GM06990 (cell line): ENCODE measurements at regions not wholly inside any gene's neighbourhood (a gene's known extent, or its start where the extent isn't known, plus 50 kb on each side); places are given as distances from the start of the nearest gene placed in this dataset.

Experiments
- DNase-seq: peaks from one replicate; pipeline ENCODE4 v3.0.0-alpha.2; 2011; ENCODE audit not compliant: insufficient read length; ENCODE audit errors: extremely low read depth
- H3K27me3 ChIP-seq: replicated peaks from 2 replicates; pipeline ENCODE4 v1.6.0; 2011; ENCODE audit warnings: low read length; ENCODE audit not compliant: control insufficient read depth, insufficient read depth
- H3K36me3 ChIP-seq: 2 replicates; pipeline ENCODE4 v1.5.1; 2011; ENCODE audit warnings: low read length; ENCODE audit not compliant: control insufficient read depth, insufficient read depth
- H3K4me3 ChIP-seq: replicated peaks from 2 replicates; pipeline ENCODE4 v1.5.1; 2011; ENCODE audit warnings: low read depth, mild to moderate bottlenecking, control low read depth, low read length
- TF ChIP-seq, protein P1 (sequence below): IDR thresholded peaks from 2 replicates; pipeline ENCODE4 v1.5.1; 2011; ENCODE audit warnings: low read length, control low read depth, mild to moderate bottlenecking, inconsistent platforms; ENCODE audit not compliant: insufficient read depth, poor library complexity, severe bottlenecking

- TF ChIP-seq, protein P1, sequence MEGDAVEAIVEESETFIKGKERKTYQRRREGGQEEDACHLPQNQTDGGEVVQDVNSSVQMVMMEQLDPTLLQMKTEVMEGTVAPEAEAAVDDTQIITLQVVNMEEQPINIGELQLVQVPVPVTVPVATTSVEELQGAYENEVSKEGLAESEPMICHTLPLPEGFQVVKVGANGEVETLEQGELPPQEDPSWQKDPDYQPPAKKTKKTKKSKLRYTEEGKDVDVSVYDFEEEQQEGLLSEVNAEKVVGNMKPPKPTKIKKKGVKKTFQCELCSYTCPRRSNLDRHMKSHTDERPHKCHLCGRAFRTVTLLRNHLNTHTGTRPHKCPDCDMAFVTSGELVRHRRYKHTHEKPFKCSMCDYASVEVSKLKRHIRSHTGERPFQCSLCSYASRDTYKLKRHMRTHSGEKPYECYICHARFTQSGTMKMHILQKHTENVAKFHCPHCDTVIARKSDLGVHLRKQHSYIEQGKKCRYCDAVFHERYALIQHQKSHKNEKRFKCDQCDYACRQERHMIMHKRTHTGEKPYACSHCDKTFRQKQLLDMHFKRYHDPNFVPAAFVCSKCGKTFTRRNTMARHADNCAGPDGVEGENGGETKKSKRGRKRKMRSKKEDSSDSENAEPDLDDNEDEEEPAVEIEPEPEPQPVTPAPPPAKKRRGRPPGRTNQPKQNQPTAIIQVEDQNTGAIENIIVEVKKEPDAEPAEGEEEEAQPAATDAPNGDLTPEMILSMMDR: no peak
Measured at GRCh38 chr17:33484559-33484958, 191.5 kb upstream of the ASIC2 start.

GRCh38 chr17:33486135-33486885, 193.2 kb upstream of the ASIC2 start:
- Histone ChIP-seq H3K36me3 (no peaks in the 10 kb centered on the region), H3K27me3 (no peaks in the 10 kb centered on the region; the same call in 1 of the 2 replicates), H3K4me3 (no peak overlapping the region)
- TF ChIP-seq, protein P1: no peak
- DNase-seq: no peak

More at GRCh38 chr17:33484559-33484958, 191.5 kb upstream of the ASIC2 start:
- no peak for DNase-seq
- Histone ChIP-seq H3K4me3 (no peak overlapping the region), H3K36me3 (no peaks in the 10 kb centered on the region), H3K27me3 (no peaks in the 10 kb centered on the region; the same call in 1 of the 2 replicates)

DNA sequence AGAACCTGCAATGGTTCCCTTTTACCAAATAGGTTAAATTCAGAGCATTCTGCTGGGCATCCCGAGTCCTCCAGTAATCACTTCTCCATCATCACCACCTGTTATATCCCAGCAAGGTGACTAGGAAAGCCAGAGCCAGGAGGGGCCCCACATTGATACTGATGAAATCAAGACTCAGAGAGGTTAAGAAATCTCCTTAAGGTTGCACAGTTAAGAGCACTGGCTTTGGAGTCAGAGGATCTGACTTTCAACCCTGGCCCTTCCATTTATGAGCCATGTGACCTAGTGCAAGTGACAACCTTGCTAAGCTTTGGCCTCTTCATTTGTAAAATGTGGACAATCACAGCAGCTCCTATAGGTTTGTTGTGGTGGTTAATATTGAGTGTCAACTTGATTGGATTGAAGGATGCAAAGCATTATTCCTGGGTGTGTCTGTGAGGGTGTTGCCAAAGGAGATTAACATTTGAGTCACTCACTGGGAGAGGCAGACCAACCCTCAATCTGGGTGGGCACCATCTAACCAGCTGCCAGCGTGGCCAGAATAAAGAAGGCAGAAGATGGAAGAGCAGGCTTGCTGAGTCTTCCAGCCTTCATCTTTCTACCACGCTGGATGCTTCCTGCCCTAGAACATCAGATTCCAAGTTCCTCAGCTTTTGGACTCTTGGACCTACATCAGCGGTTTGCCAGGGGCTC, 194.2 kb upstream of the ASIC2 start:
- Histone ChIP-seq H3K36me3 (no peaks in the 10 kb centered on the region), H3K4me3 (no peak overlapping the region), H3K27me3 (no peaks in the 10 kb centered on the region; the same call in 1 of the 2 replicates)
- TF ChIP-seq, protein P1: no peak
- no peak for DNase-seq

DNA sequence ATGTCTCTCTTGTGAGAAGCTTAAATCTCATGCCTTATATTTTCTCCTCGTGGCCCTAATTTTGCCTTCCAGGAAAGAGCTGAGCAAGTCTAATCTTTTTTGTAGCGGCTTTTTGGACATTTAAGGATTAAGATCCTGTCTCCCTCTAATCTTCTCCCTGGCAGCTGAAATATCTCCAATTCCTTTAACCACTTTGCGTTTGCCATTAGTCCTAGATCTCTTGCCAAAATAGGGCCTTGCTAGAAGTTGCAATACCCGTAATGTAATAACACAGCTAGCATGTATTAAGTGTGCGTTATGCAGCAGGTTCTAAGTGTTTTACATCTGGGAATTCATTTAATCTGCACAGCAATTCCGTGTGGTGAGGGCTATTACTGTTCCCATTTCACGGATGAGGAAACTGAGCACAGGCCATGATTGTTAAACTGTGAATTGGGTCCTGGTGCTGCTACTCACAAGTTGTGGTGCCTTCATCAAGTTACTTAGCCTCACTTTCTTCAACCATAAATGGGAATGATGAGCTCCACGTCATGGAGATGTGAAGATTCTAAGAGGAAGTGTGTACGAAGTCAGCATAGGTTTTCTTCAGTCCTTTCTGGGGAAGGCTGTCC, 198.9 kb upstream of the ASIC2 start:
- TF ChIP-seq, protein P1: no peak
- no peak overlapping the region for H3K4me3 ChIP-seq
- no peak for DNase-seq
- H3K36me3 ChIP-seq: no peaks in the 10 kb centered on the region
- no peaks in the 10 kb centered on the region for H3K27me3 ChIP-seq

- DNase-seq: no peak
- H3K27me3 ChIP-seq: no peaks in the 10 kb centered on the region
- TF ChIP-seq, protein P1: no peak
- no peaks in the 10 kb centered on the region for H3K36me3 ChIP-seq
- H3K4me3 ChIP-seq: no peak overlapping the region
Measured at GRCh38 chr17:33492731-33493265, 199.7 kb upstream of the ASIC2 start.
